SK-N-SH (cell line): ENCODE measurements at regions not wholly inside any gene's neighbourhood (a gene's known extent, or its start where the extent isn't known, plus 50 kb on each side); places are given as distances from the start of the nearest gene placed in this dataset.

Source experiments
- CTCF ChIA-PET: fragments of 300-600, 350-600 bp; formaldehyde crosslinking; extraction: SDS; loops from one replicate; lab custom pipeline; 2021; lab: Yijun Ruan, JAX
- POLR2A ChIA-PET: fragments of 350-600 bp; sonication (Branson Sonifier 250); formaldehyde crosslinking; extraction: SDS; loops from one replicate; lab custom pipeline; 2020; ENCODE audit warnings: antibody characterized with exemption, inconsistent platforms; lab: Yijun Ruan, JAX
- DNase-seq: peaks from one replicate; pipeline ENCODE4 v3.0.0; 2012
- H2AFZ ChIP-seq: fragments of 200-600 bp; sonication (generic); 2 replicates; pipeline ENCODE4 v1.8.1; 2016; ENCODE audit warnings: antibody characterized with exemption, mild to moderate bottlenecking, low read depth
- H3F3A ChIP-seq: fragments of 200-600 bp; sonication (generic); replicated peaks from 2 replicates; pipeline ENCODE3; 2016; ENCODE audit warnings: antibody characterized with exemption, mild to moderate bottlenecking; ENCODE audit not compliant: insufficient read depth
- H3K27ac ChIP-seq, 2 experiments: fragments of 200-500 bp in 1 of 2; fragments of 200-600 bp in 1 of 2; sonication (Bioruptor generic) in 1 of 2; sonication (generic), shearing (Covaris generic) in 1 of 2; 2 replicates each; pipeline versions ENCODE4 v1.5.1 to v1.6.1; 2014 to 2016; ENCODE audit warnings: low read depth in 2 of 2, inconsistent platforms in 1 of 2, low read length in 1 of 2, mild to moderate bottlenecking in 1 of 2, mixed read lengths in 1 of 2
- H3K27me3 ChIP-seq: fragments of 200-600 bp; sonication (generic), shearing (Covaris generic); 2 replicates; pipeline ENCODE4 v1.6.1; 2016; ENCODE audit warnings: mixed run types; ENCODE audit not compliant: insufficient read depth
- H3K36me3 ChIP-seq, 2 experiments: fragments of 200-500 bp in 1 of 2; fragments of 200-600 bp in 1 of 2; sonication (Bioruptor generic) in 1 of 2; sonication (generic) in 1 of 2; replicated peaks in 1 of 2; 2 replicates each; pipeline versions ENCODE3 to v1.5.1; 2014 to 2016; ENCODE audit warnings: low read length in 1 of 2, mild to moderate bottlenecking in 1 of 2; ENCODE audit not compliant: insufficient read depth in 2 of 2, control insufficient read depth in 1 of 2
- H3K4me1 ChIP-seq, 2 experiments: fragments of 200-500 bp in 1 of 2; fragments of 200-600 bp in 1 of 2; sonication (Bioruptor generic) in 1 of 2; sonication (generic), shearing (Covaris generic) in 1 of 2; 2 replicates each; pipeline versions ENCODE4 v1.5.1 to v1.6.1; 2014 to 2016; ENCODE audit warnings: low read depth in 1 of 2, low read length in 1 of 2, mixed run types in 1 of 2; ENCODE audit not compliant: insufficient read depth in 2 of 2, control insufficient read depth in 1 of 2
- H3K4me2 ChIP-seq: fragments of 200-600 bp; sonication (generic), shearing (Covaris generic); 2 replicates; pipeline ENCODE4 v1.6.1; 2017; ENCODE audit warnings: mixed run types
- H3K4me3 ChIP-seq, 2 experiments: fragments of 200-500 bp in 1 of 2; fragments of 200-600 bp in 1 of 2; sonication (Bioruptor generic) in 1 of 2; sonication (generic), shearing (Covaris generic) in 1 of 2; 2 replicates each; pipeline versions ENCODE4 v1.5.1 to v1.8.1; 2014 to 2016; ENCODE audit warnings: low read depth in 2 of 2, inconsistent platforms in 1 of 2, low read length in 1 of 2, mild to moderate bottlenecking in 1 of 2, mixed read lengths in 1 of 2, moderate library complexity in 1 of 2
- H3K79me2 ChIP-seq: fragments of 200-600 bp; sonication (generic); 2 replicates; pipeline ENCODE4 v1.8.1; 2017; ENCODE audit warnings: mild to moderate bottlenecking; ENCODE audit not compliant: insufficient read depth
- H3K9ac ChIP-seq: fragments of 200-600 bp; sonication (generic); 2 replicates; pipeline ENCODE4 v1.6.1; 2017; ENCODE audit warnings: mixed run types
- H3K9me2 ChIP-seq: fragments of 200-600 bp; sonication (generic); 2 replicates; pipeline ENCODE4 v1.6.1; 2017; ENCODE audit warnings: mixed run types
- H3K9me3 ChIP-seq: fragments of 200-600 bp; sonication (generic); 2 replicates; pipeline ENCODE4 v1.6.1; 2017; ENCODE audit warnings: mixed run types, mild to moderate bottlenecking, moderate library complexity
- H4K20me1 ChIP-seq: fragments of 200-600 bp; sonication (generic); 2 replicates; pipeline ENCODE4 v1.6.1; 2017; ENCODE audit warnings: mild to moderate bottlenecking, mixed run types; ENCODE audit not compliant: insufficient read depth
- ELF1 ChIP-seq: IDR thresholded peaks from 2 replicates; pipeline ENCODE4 v1.4.0; 2012
- FOSL2 ChIP-seq: IDR thresholded peaks from 2 replicates; pipeline ENCODE4 v1.4.0; 2012; ENCODE audit warnings: low read depth, mild to moderate bottlenecking, moderate library complexity, borderline replicate concordance
- FOXJ3 ChIP-seq: sonication (generic); formaldehyde crosslinking; IDR thresholded peaks from 2 replicates; pipeline ENCODE4 v1.5.1; 2020; ENCODE audit warnings: mild to moderate bottlenecking, missing genetic modification reagents
- GABPA ChIP-seq: IDR thresholded peaks from 2 replicates; pipeline ENCODE4 v1.4.0; 2012; ENCODE audit warnings: low read depth, mild to moderate bottlenecking
- GATA2 ChIP-seq: sonication (generic); formaldehyde crosslinking; IDR thresholded peaks from 2 replicates; pipeline ENCODE4 v1.5.0; 2020; ENCODE audit warnings: mild to moderate bottlenecking, missing genetic modification reagents
- JUND ChIP-seq: IDR thresholded peaks from 2 replicates; pipeline ENCODE4 v1.4.0; 2012
- MEF2A ChIP-seq: IDR thresholded peaks from 2 replicates; pipeline ENCODE4 v1.4.0; 2012; ENCODE audit warnings: low read depth, borderline replicate concordance
- MXI1 ChIP-seq: IDR thresholded peaks from 2 replicates; pipeline ENCODE4 v1.6.1; 2012; ENCODE audit warnings: mild to moderate bottlenecking, low read depth, low read length, improper control_type of control experiment
- RCOR1 ChIP-seq: fragments of 150-350 bp; IDR thresholded peaks from 2 replicates; pipeline ENCODE4 v1.6.1; 2017; ENCODE audit warnings: antibody characterized with exemption, low read length
- RFX5 ChIP-seq: IDR thresholded peaks from 2 replicates; pipeline ENCODE4 v1.6.1; 2012; ENCODE audit warnings: mild to moderate bottlenecking, improper control_type of control experiment, low read length
- RXRA ChIP-seq: IDR thresholded peaks from 2 replicates; pipeline ENCODE4 v1.4.0; 2012; ENCODE audit warnings: low read depth, mild to moderate bottlenecking, borderline replicate concordance
- TAF1 ChIP-seq: IDR thresholded peaks from 2 replicates; pipeline ENCODE4 v1.6.1; 2012; ENCODE audit warnings: low read depth, mild to moderate bottlenecking, low read length, moderate library complexity, borderline replicate concordance
- TCF12 ChIP-seq: IDR thresholded peaks from 2 replicates; pipeline ENCODE4 v1.4.0; 2012
- TEAD4 ChIP-seq: IDR thresholded peaks from 2 replicates; pipeline ENCODE4 v1.4.0; 2012; ENCODE audit warnings: mild to moderate bottlenecking, borderline replicate concordance; ENCODE audit not compliant: insufficient read depth
- YY1 ChIP-seq: IDR thresholded peaks from 2 replicates; pipeline ENCODE4 v1.4.0; 2012; ENCODE audit warnings: low read depth, mild to moderate bottlenecking
- WGBS: methylation state at CpG from one replicate; pipeline ENCODE4 v1.1.6; 2017; ENCODE audit warnings: low lambda C conversion rate; 5-methylcytosine and 5-hydroxymethylcytosine counted together
- TF ChIP-seq, protein P1 (sequence below): IDR thresholded peaks from 2 replicates; pipeline ENCODE4 v1.4.0; 2012; ENCODE audit warnings: low read depth
- TF ChIP-seq, protein P2 (sequence below): IDR thresholded peaks from 2 replicates; pipeline ENCODE4; 2012

DNA sequence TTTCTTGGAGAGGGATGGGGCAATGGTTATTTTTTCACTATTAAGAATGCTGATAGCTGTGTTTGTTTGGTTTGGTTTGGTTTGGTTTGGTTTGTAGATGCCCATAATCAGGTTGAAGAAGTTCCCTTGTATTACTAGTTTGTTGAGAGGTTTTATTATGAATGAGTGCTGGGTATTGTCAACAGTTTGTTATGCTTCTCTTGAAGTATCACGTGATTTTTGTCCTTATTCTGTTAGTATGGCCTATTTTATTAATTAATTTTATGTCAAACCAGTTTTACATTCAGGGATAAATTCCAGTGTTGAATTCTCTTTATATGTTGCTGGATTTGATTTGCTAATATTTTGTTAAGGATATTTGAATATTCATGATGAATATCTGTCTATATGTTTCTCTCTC lies 449.8 kb upstream of the NWD2 start:
- Histone ChIP-seq H3K4me1 (no peaks in the 10 kb centered on the region), H2AFZ (no peak overlapping the region), H3K27ac (no peak overlapping the region), H3K79me2 (no peaks in the 10 kb centered on the region), H3K9me2 (no peaks in the 10 kb centered on the region), H3K9me3 (no peaks in the 10 kb centered on the region), H3K4me3 (no peak overlapping the region), H3F3A (no peaks in the 10 kb centered on the region), H3K4me2 (no peak overlapping the region), H3K36me3 (no peaks in the 10 kb centered on the region), H4K20me1 (no peaks in the 10 kb centered on the region), H3K27me3 (no peaks in the 10 kb centered on the region), H3K9ac (no peak overlapping the region)
- DNase-seq: no peak
- ChIA-PET POLR2A (no interaction called here), CTCF (no interaction called here)
- no peak for TF ChIP-seq TCF12
- TF ChIP-seq, protein P1, sequence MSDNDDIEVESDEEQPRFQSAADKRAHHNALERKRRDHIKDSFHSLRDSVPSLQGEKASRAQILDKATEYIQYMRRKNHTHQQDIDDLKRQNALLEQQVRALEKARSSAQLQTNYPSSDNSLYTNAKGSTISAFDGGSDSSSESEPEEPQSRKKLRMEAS: no peak
- WGBS: 0% methylated on average over 1 of the region's 1 CpG

DNA sequence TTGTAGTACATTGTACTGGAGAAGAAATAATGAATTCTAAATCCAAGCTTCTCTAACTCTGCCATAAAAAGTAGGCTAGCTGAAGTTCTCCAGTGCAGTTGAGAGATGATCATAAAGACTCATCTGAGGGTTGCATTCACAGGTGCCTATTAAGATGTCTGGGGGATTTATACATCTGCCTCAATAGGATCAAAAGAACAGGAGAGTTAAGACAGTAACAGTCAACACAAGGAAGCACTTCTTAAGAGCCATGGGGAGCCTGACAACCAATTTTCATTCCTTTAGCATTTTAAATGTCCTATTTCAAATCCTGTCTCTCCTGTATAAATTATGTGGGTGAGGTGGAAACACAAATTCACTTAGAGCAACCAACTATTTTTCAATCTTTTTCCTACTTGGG lies 432.4 kb upstream of the NWD2 start:
- H3K4me2 ChIP-seq: no peak overlapping the region
- H2AFZ ChIP-seq: no peak overlapping the region
- no peaks in the 10 kb centered on the region for H3K36me3 ChIP-seq
- H3K9me2 ChIP-seq: no peaks in the 10 kb centered on the region
- H3K4me1 ChIP-seq: no peaks in the 10 kb centered on the region
- no peaks in the 10 kb centered on the region for H3F3A ChIP-seq
- POLR2A ChIA-PET: no interaction called here
- no peaks in the 10 kb centered on the region for H3K9me3 ChIP-seq
- no peak for DNase-seq
- no peaks in the 10 kb centered on the region for H3K27me3 ChIP-seq
- H3K4me3 ChIP-seq: no peak overlapping the region
- H3K79me2 ChIP-seq: no peaks in the 10 kb centered on the region
- no peak for TF ChIP-seq GABPA
- no peak for TF ChIP-seq RCOR1
- no peak for TF ChIP-seq JUND
- no peak for TF ChIP-seq FOXJ3
- TF ChIP-seq, protein P2, sequence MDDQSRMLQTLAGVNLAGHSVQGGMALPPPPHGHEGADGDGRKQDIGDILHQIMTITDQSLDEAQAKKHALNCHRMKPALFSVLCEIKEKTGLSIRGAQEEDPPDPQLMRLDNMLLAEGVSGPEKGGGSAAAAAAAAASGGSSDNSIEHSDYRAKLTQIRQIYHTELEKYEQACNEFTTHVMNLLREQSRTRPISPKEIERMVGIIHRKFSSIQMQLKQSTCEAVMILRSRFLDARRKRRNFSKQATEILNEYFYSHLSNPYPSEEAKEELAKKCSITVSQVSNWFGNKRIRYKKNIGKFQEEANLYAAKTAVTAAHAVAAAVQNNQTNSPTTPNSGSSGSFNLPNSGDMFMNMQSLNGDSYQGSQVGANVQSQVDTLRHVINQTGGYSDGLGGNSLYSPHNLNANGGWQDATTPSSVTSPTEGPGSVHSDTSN: no peak
- TF ChIP-seq MXI1: no peak
- no peak for TF ChIP-seq TEAD4
- TF ChIP-seq TAF1: no peak
- TF ChIP-seq YY1: no peak
- TF ChIP-seq ELF1: no peak
- TF ChIP-seq GATA2 (CRISPR knock-in tag): no peak
- no peak for TF ChIP-seq FOSL2
- TF ChIP-seq RXRA: no peak
- no peak for TF ChIP-seq MEF2A
- no peak for TF ChIP-seq RFX5
- no peak overlapping the region for H3K27ac ChIP-seq
- CTCF ChIA-PET: no interaction called here
- no peak overlapping the region for H3K9ac ChIP-seq
- no peaks in the 10 kb centered on the region for H4K20me1 ChIP-seq
